ENCODE measurements at regions not wholly inside any gene's neighbourhood (a gene's known extent, or its start where the extent isn't known, plus 50 kb on each side); places are given as distances from the start of the nearest gene placed in this dataset.

DNA sequence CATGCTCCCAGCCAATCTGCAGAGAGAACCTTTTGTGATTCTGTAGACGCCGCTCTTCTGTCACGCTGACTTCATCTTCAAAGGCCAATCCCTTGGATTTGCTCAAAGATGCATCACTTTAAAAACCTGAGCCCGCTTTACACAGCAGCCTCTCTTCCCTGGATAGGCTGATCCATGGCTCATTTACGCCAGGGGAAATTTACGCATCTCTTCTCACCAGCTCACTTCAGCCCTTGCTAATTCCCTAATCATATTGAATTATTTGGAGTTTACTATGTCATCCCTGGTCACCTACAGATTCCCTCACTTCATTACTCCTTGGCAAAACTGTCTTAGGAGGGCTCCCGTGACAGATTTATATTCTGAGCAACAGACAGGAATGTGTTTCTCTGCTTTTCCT, 256.2 kb downstream of the EN1 start:
- intact Hi-C loops (cut with micrococcal nuclease; ENCODE audit: unreplicated experiment), result no loop called here
- Mint-ChIP-seq H3K27me3 (ENCODE audit: insufficient read depth, unreplicated experiment) (no peaks in the 10 kb centered on the region), H3K9me3 (ENCODE audit: unreplicated experiment) (no peaks in the 10 kb centered on the region), H3K36me3 (ENCODE audit: insufficient read depth, unreplicated experiment) (no peaks in the 10 kb centered on the region), H3K27ac (ENCODE audit: unreplicated experiment) (no peak overlapping the region), H3K4me3 (ENCODE audit: unreplicated experiment) (no peak overlapping the region), H3K4me1 (ENCODE audit: low read depth, unreplicated experiment) (no peaks in the 10 kb centered on the region)
- DNase-seq, result no peak
- ChIA-PET POLR2A (no interaction called here), CTCF (no interaction called here)
- H3K4me1 ChIP-seq, result no peaks in the 10 kb centered on the region
- H3K36me3 ChIP-seq (ENCODE audit: control insufficient read depth, insufficient read depth, low read length), result no peaks in the 10 kb centered on the region
- no TSS peak for BruUV-seq (replicated peaks)
- no peaks in the 10 kb centered on the region for H3K9me3 ChIP-seq
- H3K4me3 ChIP-seq (ENCODE audit: low read depth, low read length), result no peak overlapping the region
- H3K27me3 ChIP-seq (replicated peaks; ENCODE audit: control insufficient read depth, insufficient read depth, low read length), result no peaks in the 10 kb centered on the region
- no peak for TF ChIP-seq CTCF (IDR thresholded peaks at IDR 0.05; ENCODE audit: insufficient read depth in 1 of 2, low read depth in 1 of 2, low read length in 1 of 2, severe bottlenecking in 1 of 2, unreplicated experiment in 1 of 2)

- ChIA-PET POLR2A (no interaction called here), CTCF (no interaction called here)
- no peak for DNase-seq
- Mint-ChIP-seq H3K4me1 (ENCODE audit: low read depth, unreplicated experiment) (no peaks in the 10 kb centered on the region), H3K4me3 (ENCODE audit: unreplicated experiment) (no peak overlapping the region), H3K27me3 (ENCODE audit: insufficient read depth, unreplicated experiment) (no peaks in the 10 kb centered on the region), H3K36me3 (ENCODE audit: insufficient read depth, unreplicated experiment) (no peaks in the 10 kb centered on the region), H3K27ac (ENCODE audit: unreplicated experiment) (no peak overlapping the region), H3K9me3 (ENCODE audit: unreplicated experiment) (no peaks in the 10 kb centered on the region)
- no peak for TF ChIP-seq CTCF (IDR thresholded peaks at IDR 0.05; ENCODE audit: insufficient read depth in 1 of 2, low read depth in 1 of 2, low read length in 1 of 2, severe bottlenecking in 1 of 2, unreplicated experiment in 1 of 2)
- no peak overlapping the region for H3K4me3 ChIP-seq (ENCODE audit: low read depth, low read length)
- H3K4me1 ChIP-seq, result no peaks in the 10 kb centered on the region
- H3K27me3 ChIP-seq (replicated peaks; ENCODE audit: control insufficient read depth, insufficient read depth, low read length), result no peaks in the 10 kb centered on the region
- H3K36me3 ChIP-seq (ENCODE audit: control insufficient read depth, insufficient read depth, low read length), result no peaks in the 10 kb centered on the region
- H3K9me3 ChIP-seq, result no peaks in the 10 kb centered on the region
- no TSS peak for BruUV-seq (replicated peaks)
- intact Hi-C loops (cut with micrococcal nuclease; ENCODE audit: unreplicated experiment), result no loop called here
These were observed 257.7 kb downstream of the EN1 start for GRCh38 chr2:118589721-118590120.

DNA sequence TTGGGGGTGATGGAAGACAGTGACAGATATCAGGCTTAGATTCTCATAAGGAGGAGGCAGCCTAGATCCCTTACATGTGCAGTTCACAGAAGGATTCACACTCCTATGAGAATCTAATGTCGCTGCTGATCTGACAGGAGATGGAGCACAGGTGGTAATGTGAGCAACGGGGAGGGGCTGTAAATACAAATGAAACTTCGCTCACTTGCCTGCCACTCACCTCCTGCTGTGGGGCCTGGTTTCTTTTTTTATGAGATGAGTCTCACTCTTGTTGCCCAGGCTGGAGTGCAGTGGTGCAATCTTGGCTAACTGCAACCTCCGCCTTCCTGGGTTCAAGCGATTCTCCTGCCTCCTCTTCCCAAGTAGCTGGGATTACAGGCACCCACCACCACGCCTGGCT, 258.6 kb downstream of the EN1 start:
- Histone ChIP-seq H3K9me3 (no peaks in the 10 kb centered on the region), H3K27me3 (replicated peaks; ENCODE audit: control insufficient read depth, insufficient read depth, low read length) (no peaks in the 10 kb centered on the region), H3K4me3 (ENCODE audit: low read depth, low read length) (no peak overlapping the region), H3K36me3 (ENCODE audit: control insufficient read depth, insufficient read depth, low read length) (no peaks in the 10 kb centered on the region), H3K4me1 (no peaks in the 10 kb centered on the region)
- H3K36me3 Mint-ChIP-seq (ENCODE audit: insufficient read depth, unreplicated experiment), result no peaks in the 10 kb centered on the region
- no peak for DNase-seq
- H3K27ac Mint-ChIP-seq (ENCODE audit: unreplicated experiment), result no peak overlapping the region
- H3K9me3 Mint-ChIP-seq (ENCODE audit: unreplicated experiment), result no peaks in the 10 kb centered on the region
- BruUV-seq (replicated peaks), result no TSS peak
- intact Hi-C loops (cut with micrococcal nuclease; ENCODE audit: unreplicated experiment), result no loop called here
- ChIA-PET POLR2A (no interaction called here), CTCF (no interaction called here)
- H3K27me3 Mint-ChIP-seq (ENCODE audit: insufficient read depth, unreplicated experiment), result no peaks in the 10 kb centered on the region
- TF ChIP-seq CTCF (IDR thresholded peaks at IDR 0.05; ENCODE audit: insufficient read depth in 1 of 2, low read depth in 1 of 2, low read length in 1 of 2, severe bottlenecking in 1 of 2, unreplicated experiment in 1 of 2), result no peak
- no peaks in the 10 kb centered on the region for H3K4me1 Mint-ChIP-seq (ENCODE audit: low read depth, unreplicated experiment)
- H3K4me3 Mint-ChIP-seq (ENCODE audit: unreplicated experiment), result no peak overlapping the region

Measured in Caco-2 (cell line).